Stomach smooth muscle (tissue), 2 donors: ENCODE measurements at regions not wholly inside any gene's neighbourhood (a gene's known extent, or its start where the extent isn't known, plus 50 kb on each side); places are given as distances from the start of the nearest gene placed in this dataset.
"Not testable (repeated sequence)": the region's sequence is repeated elsewhere in the genome, so short reads cannot be mapped to it uniquely, and the experiment has no call there.

Source experiments
- H3K27ac ChIP-seq: one replicate; pipeline ENCODE4 v1.7.0; 2013; ENCODE audit warnings: mild to moderate bottlenecking, low read length, inconsistent platforms
- H3K27me3 ChIP-seq, 2 donors: one replicate each; pipeline ENCODE4 v1.7.0; 2013; ENCODE audit warnings: low read length in 2 of 2; ENCODE audit not compliant: insufficient read depth in 2 of 2, control insufficient read depth in 1 of 2
- H3K36me3 ChIP-seq, 2 donors: one replicate each; pipeline ENCODE4 v1.7.0; 2013; ENCODE audit warnings: low read length in 2 of 2; ENCODE audit not compliant: control insufficient read depth in 2 of 2, insufficient read depth in 2 of 2
- H3K4me1 ChIP-seq: one replicate; pipeline ENCODE4 v1.7.0; 2013; ENCODE audit warnings: low read length; ENCODE audit not compliant: control insufficient read depth, insufficient read depth
- H3K4me3 ChIP-seq, 2 donors: one replicate each; pipeline ENCODE4 v1.7.0; 2013; ENCODE audit warnings: low read length in 2 of 2
- H3K9ac ChIP-seq, 2 donors: one replicate each; pipeline ENCODE4 v1.7.0; 2013; ENCODE audit warnings: low read length in 2 of 2, mild to moderate bottlenecking in 1 of 2
- H3K9me3 ChIP-seq, 2 donors: one replicate each; pipeline ENCODE4 v1.7.0; 2013; ENCODE audit warnings: low read length in 2 of 2; ENCODE audit not compliant: control insufficient read depth in 2 of 2
- donor health status: healthy.
- donor health status: Pancreatic carcinoma.

GRCh38 chr6:27800731-27801373 lies 111.3 kb downstream of the OR2B2 start:
- no peak overlapping the region for H3K27ac ChIP-seq
- H3K36me3 ChIP-seq: no peaks in the 10 kb centered on the region
- no peak overlapping the region for H3K4me3 ChIP-seq
- no peaks in the 10 kb centered on the region for H3K9me3 ChIP-seq
- H3K27me3 ChIP-seq: peaks cover 2 to 6% of the 10 kb centered on the region in 2 donors
- H3K4me1 ChIP-seq: no peaks in the 10 kb centered on the region
- no peak overlapping the region for H3K9ac ChIP-seq

- H3K9me3 ChIP-seq: no peaks in the 10 kb centered on the region
Measured at GRCh38 chr6:27797960-27798359, 114.2 kb downstream of the OR2B2 start.

GRCh38 chr6:27796736-27797481 lies 115.3 kb downstream of the OR2B2 start:
- not testable (repeated sequence) for H3K9me3 ChIP-seq

More at GRCh38 chr6:27797960-27798359, 114.2 kb downstream of the OR2B2 start:
- Histone ChIP-seq H3K27me3 (peaks cover 0 to 2% of the 10 kb centered on the region in 2 donors), H3K4me3 (no peak overlapping the region), H3K27ac (no peak overlapping the region), H3K4me1 (no peaks in the 10 kb centered on the region), H3K9ac (no peak overlapping the region), H3K36me3 (no peaks in the 10 kb centered on the region)

GRCh38 chr6:27795697-27796494 lies 116.3 kb downstream of the OR2B2 start:
- Histone ChIP-seq H3K4me3 (no peak overlapping the region), H3K27ac (no peak overlapping the region), H3K4me1 (peaks cover 8% of the 10 kb centered on the region), H3K36me3 (no peaks in the 10 kb centered on the region), H3K27me3 (peaks cover 4 to 16% of the 10 kb centered on the region in 2 donors), H3K9me3 (no peaks in the 10 kb centered on the region), H3K9ac (no peak overlapping the region)

More at GRCh38 chr6:27796736-27797481, 115.3 kb downstream of the OR2B2 start:
- H3K36me3 ChIP-seq, H3K27me3 ChIP-seq, H3K27ac ChIP-seq, H3K4me1 ChIP-seq, H3K4me3 ChIP-seq, H3K9ac ChIP-seq: not testable (repeated sequence)

DNA sequence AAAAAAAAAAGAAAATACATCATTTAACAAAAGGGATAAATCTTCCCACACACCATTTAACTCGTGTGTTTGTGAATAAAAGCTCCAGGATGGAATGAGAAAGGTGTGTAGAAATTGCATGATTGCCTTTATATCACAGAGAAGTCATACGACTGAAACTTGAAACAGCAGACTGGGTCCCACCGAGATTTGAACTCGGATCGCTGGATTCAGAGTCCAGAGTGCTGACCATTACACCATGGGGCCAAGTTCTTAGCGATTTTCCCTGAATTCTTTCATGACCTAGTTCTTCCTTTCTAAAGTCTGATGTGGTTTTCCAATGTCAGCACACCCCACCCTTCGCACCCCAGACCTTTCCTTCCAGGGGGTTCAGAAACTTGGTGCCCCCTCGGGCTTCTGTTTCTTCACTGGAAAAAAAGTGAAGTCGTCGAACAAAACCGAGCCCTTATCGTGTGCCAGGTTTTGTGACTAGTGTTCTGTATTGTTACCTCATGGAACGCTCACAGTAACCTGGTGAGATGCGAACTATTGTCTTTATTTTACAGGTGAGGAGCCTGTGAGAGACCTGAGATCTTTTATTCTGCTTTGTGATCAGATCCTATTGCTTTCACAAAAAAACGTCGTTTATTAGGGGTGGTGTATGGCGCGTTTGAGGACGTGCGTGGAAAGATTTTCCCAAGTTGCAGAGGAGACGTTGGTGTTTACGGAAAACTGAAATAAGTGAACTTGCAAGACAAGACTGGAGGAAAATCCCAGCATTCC lies 120.8 kb downstream of the OR2B2 start:
- no peaks in the 10 kb centered on the region for H3K36me3 ChIP-seq
- H3K27me3 ChIP-seq: peaks cover 4 to 34% of the 10 kb centered on the region in 2 donors
- H3K4me1 ChIP-seq: peaks cover 8% of the 10 kb centered on the region
- peak overlapping the region; percentile 67 to 75 for H3K4me3 ChIP-seq
- no peaks in the 10 kb centered on the region for H3K9me3 ChIP-seq
- peak overlapping the region in 1 of 2 donors; percentile 36 for H3K9ac ChIP-seq
- no peak overlapping the region for H3K27ac ChIP-seq

GRCh38 chr6:27788376-27788775 lies 123.8 kb downstream of the OR2B2 start:
- not testable (repeated sequence) for H3K9me3 ChIP-seq

DNA sequence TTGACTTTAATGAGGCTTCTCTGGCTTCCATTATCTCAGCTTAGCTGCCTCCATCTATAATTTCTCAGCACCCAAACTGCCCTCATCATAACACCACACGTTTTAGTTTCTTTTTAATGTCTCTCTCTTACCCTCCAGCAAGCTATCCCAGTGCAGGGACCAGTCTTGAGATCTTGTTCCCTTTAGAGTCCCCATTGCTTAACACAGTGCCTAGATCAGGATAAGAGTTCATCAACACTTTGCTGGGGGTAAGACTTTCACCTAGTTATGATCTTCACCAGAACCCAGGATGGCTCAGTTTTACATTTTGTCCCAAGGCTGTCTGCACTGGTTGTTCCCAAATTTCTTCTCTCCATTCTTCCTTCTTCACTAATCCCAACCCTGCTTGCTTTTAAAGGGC lies 126.1 kb downstream of the OR2B2 start:
- Histone ChIP-seq H3K4me1 (no peaks in the 10 kb centered on the region), H3K36me3 (no peaks in the 10 kb centered on the region), H3K9me3 (no peaks in the 10 kb centered on the region), H3K4me3 (no peak overlapping the region), H3K27me3 (peaks cover 3 to 20% of the 10 kb centered on the region in 2 donors), H3K27ac (no peak overlapping the region), H3K9ac (no peak overlapping the region)

More at GRCh38 chr6:27788376-27788775, 123.8 kb downstream of the OR2B2 start:
- not testable (repeated sequence) for H3K9ac ChIP-seq, H3K27ac ChIP-seq, H3K36me3 ChIP-seq, H3K4me1 ChIP-seq, H3K4me3 ChIP-seq
- peaks cover 7 to 36% of the 10 kb centered on the region in 2 donors for H3K27me3 ChIP-seq

DNA sequence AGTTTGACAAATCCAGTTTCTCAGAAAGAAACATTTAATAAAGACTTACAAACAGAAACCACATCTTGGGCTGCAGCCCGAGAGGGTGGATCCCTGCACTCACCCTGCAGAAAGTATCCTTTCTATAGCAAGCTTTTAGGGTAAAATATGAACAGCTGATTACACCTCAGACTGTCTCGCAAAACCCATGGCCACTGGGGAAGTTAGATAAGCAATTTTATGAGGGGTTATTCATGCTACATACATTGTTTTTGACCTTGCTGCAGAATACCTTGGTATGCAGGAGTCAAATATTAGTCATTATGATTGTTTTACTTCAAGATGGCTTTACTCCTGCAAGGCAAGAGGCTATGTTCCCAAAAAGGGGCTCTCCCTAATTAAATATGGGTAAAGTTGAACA lies 126.9 kb downstream of the OR2B2 start:
- Histone ChIP-seq H3K4me3 (no peak overlapping the region), H3K27me3 (peaks cover 3 to 16% of the 10 kb centered on the region in 2 donors), H3K9me3 (no peaks in the 10 kb centered on the region), H3K9ac (no peak overlapping the region), H3K4me1 (no peaks in the 10 kb centered on the region), H3K27ac (no peak overlapping the region), H3K36me3 (no peaks in the 10 kb centered on the region)

DNA sequence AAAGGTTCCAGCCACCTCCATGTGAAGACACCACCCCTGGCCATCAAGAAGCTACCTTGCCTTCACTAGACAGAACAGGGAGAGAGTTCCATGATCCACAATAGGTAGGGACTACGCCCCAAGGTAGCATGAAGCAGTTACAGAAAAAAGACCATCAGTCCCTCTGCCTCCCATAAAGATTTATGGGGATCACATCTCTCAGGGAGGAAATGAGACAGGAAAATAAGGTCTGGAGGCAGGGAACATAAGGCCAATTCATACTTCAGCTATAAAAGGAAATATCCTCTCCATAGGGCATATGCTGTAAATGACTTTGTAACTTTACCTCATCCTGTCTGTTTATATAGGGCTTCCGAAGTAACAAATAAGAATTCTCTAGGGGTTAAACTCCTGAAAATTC lies 129.4 kb downstream of the OR2B2 start:
- Histone ChIP-seq H3K4me1 (no peaks in the 10 kb centered on the region), H3K27ac (no peak overlapping the region), H3K27me3 (peaks cover 2 to 3% of the 10 kb centered on the region in 2 donors), H3K36me3 (no peaks in the 10 kb centered on the region), H3K4me3 (no peak overlapping the region), H3K9ac (no peak overlapping the region), H3K9me3 (no peaks in the 10 kb centered on the region)
